HG03442 (cell line): ENCODE measurements at regions not wholly inside any gene's neighbourhood (a gene's known extent, or its start where the extent isn't known, plus 50 kb on each side); places are given as distances from the start of the nearest gene placed in this dataset.

Experiments used
- ATAC-seq: cut with Tn5 transposase; IDR thresholded peaks from one replicate; pipeline ENCODE4 v1.9.1; 2021; ENCODE audit warnings: mild to moderate bottlenecking, moderate library complexity; ENCODE audit not compliant: unreplicated experiment

DNA sequence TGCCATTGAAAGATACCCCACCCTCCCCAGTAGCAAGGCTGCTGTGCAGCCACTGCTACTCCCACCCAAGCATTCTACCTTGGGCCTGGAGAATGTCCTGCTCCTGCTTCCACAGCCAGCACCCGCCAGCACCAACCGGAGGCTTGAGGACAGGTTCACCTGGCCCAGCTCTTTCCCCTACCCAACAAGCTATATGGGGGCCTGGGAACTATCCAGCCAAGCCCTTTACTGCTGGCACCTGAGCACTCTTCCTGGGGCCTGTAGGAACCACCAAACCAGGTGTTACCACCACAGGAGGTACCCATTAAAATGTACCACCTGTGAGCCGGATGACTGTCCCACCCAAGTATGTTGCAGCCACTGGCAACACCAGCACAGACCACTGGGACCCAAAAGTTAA is 86.1 kb upstream of the GHR start:
- ATAC-seq: no peak

DNA sequence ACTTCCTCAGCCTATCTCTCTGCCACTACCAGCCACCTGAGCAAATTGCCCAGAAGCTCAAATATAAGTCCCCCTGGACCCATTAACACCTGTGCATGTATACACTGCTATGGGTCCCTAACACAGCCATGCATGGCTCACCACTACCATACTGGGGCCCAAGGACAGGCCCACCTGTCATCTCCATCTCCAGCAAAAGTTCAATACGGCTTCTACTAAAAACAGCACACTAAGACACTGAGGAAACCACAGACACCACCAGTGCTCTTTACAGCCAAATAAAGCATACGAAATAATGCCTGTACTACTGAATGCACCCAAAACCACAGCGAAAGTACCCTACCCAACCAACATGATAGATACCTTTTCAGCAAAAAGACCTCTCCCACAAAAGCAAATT is 85.6 kb upstream of the GHR start:
- ATAC-seq: no peak

DNA sequence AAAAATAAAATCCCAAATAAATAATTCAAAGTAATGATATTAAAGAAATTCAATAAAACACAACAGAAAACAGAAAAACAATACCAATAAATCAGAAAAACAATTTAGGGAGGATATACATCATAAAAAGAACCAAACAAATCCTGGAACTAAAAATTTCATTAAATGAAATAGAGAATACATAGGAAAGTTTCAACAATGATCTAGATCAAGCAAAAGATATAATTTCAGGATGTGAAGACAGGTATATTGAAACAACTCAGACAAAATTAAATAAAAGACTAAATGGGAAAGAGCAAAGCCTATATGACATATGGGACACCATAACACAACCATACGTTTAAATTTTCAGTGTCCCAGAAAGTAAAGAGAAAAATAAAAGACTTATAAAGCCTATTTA is 85.1 kb upstream of the GHR start:
- no peak for ATAC-seq

DNA sequence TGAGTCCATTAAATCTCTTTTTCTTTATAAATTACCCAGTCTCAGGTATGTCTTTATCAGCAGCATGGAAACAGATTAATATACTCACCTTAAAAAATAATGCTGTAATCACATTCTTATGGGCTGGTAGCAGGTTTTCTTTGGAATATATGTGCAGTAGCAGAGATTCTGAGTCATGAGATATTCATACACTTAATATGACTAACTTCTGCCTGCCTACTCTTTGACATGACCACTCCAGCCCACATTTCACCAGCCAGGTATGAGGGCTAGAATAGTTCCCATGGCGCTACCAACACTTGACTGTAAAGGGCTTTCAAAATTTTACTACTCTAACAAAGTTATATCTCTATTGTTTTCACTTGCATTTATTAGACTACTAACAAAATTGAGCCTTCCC is 74.1 kb upstream of the GHR start:
- ATAC-seq: no peak

DNA sequence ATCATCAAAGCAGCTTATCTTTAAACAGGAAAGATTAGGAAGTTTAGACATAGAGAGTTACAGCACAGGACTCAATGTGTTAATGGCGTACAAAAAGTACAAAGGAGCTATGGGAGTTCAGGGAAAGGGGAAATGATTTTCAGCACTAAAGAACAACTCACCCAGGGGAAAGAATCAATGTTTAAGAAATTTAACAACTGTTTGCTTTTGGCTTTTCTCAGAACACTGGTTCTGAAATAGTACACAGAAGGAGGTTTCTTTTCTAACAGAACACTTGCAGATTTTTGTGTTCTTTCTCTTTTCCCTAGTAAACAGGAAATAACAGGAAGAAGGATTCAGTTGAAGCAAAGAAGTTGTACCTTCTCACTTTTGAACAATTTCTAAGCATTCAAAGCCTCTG is 71.3 kb upstream of the GHR start:
- no peak for ATAC-seq

DNA sequence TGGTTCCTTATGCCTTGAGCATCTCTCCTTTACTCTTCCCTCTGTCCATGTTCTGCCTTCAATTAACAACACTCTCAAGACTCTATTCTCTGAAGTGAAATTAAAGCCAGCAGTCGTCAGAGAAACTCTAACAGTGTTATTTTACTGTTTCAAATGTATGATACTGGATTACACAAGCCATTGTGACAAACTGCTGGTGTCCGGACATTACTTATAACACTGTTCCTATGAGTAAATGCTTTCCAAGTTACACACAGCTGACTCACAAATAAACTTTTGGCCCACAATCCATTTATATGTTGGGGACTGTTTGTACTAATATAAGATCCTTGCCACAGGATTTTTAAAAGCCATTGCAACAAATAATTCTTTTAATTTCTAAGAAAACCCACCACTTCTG is 63.2 kb upstream of the GHR start:
- no peak for ATAC-seq

DNA sequence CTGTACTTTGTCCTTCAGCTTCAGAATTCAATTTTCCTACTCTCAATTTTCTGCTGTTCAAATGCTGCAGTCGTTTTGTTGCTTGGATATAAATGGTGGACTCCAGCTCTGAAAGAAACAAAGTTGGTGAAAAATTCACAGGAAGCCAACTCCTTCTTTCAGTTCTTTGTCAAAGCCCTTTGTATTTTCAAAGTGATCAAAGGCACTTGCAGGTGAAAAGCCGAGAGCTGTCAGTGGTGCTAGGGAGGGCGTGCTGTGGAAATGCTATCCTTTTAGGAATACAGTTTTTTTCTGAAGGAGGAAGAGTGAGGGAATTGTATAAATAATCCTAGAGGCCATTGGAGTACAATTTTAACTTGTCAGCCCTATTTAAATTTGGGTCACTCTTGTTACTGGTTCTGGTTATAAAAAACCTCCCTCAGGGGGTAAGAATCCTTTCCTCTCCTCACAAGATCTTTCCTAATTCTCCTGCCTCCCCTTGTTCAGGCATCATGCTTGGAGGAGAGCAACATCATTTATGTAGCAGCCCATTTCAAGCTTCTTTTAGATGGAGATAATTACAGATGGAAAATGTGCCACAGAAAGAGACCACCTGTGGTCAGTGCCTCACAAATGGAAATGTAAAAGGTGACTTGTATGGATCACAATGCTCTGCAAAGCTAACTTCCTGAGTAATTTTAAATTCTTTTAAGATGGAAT is 62.5 kb upstream of the GHR start:
- ATAC-seq: no peak

DNA sequence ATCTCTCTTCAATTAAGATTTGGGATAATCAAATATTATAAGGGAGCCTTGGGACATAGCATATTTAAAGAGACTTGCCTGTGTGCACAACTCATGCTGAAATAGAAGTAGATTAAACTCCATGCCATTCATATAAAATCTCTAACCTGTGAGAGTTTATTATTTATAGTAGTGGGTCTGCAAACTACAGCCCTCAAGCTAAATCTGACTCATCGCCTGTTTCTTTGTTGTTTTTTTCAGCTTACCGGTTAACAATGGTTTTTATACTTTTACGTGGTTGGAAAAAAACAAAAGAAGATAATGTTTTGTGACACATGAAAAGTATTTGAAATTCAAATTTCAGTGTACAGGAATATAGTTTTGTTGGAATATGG is 61.9 kb upstream of the GHR start:
- no peak for ATAC-seq

DNA sequence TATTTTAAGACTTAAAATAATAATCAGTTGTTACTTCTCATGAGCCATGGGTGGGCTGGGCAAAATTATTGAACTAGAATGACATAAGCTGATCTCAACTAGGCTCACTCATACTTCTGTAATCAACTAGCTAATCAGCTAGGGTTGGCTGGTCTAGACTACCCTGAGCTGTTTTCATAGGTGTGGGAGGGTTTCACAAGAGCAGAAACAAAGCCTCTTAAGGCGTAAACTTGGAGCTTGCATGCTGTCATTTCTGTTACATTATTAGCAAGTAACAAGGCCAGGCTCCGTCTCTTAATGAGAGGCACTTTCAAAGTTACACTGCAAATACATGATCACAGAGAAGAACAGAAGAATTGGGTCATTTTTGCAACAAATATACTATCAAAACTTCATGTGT is 57.2 kb upstream of the GHR start:
- no peak for ATAC-seq
